Trophoblast cell (in vitro differentiated cells and primary cell): ENCODE measurements at regions not wholly inside any gene's neighbourhood (a gene's known extent, or its start where the extent isn't known, plus 50 kb on each side); places are given as distances from the start of the nearest gene placed in this dataset.

Experiments
- DNase-seq, 2 donors: peaks; one replicate each; pipeline ENCODE4 v3.0.0-alpha.2; 2016
- H2AFZ ChIP-seq: 2 replicates; pipeline ENCODE4 v1.6.1; 2013; ENCODE audit warnings: low read length, moderate library complexity, mild to moderate bottlenecking; ENCODE audit not compliant: insufficient read depth, poor library complexity
- H2AK5ac ChIP-seq: 2 replicates; pipeline ENCODE4 v1.6.1; 2013; ENCODE audit warnings: mild to moderate bottlenecking, low read length
- H2BK120ac ChIP-seq: 2 replicates; pipeline ENCODE4 v1.6.1; 2013; ENCODE audit warnings: low read length, mild to moderate bottlenecking, moderate library complexity; ENCODE audit not compliant: insufficient read depth, poor library complexity
- H2BK12ac ChIP-seq: 2 replicates; pipeline ENCODE4 v1.6.1; 2013; ENCODE audit warnings: mild to moderate bottlenecking, low read length, moderate library complexity
- H2BK5ac ChIP-seq: 2 replicates; pipeline ENCODE4 v1.6.1; 2013; ENCODE audit warnings: low read length, low read depth, moderate library complexity, mild to moderate bottlenecking; ENCODE audit not compliant: poor library complexity
- H3K14ac ChIP-seq: 2 replicates; pipeline ENCODE4 v1.6.1; 2013; ENCODE audit warnings: mild to moderate bottlenecking, low read length
- H3K18ac ChIP-seq: 2 replicates; pipeline ENCODE4 v1.6.1; 2013; ENCODE audit warnings: mild to moderate bottlenecking, low read length
- H3K23ac ChIP-seq: 2 replicates; pipeline ENCODE4 v1.6.1; 2013; ENCODE audit warnings: low read length
- H3K27ac ChIP-seq: 2 replicates; pipeline ENCODE4 v1.5.1; 2013; ENCODE audit warnings: low read depth, mild to moderate bottlenecking, inconsistent platforms, low read length, moderate library complexity
- H3K27me3 ChIP-seq: 2 replicates; pipeline ENCODE4 v1.6.1; 2013; ENCODE audit warnings: inconsistent platforms, mild to moderate bottlenecking, low read length, moderate library complexity; ENCODE audit not compliant: insufficient read depth
- H3K36me3 ChIP-seq, 2 experiments: 1 replicate in 1 of 2; 2 replicates in 1 of 2; pipeline ENCODE4 v1.6.1; 2013; ENCODE audit warnings: low read length in 2 of 2, mild to moderate bottlenecking in 2 of 2, moderate library complexity in 1 of 2; ENCODE audit not compliant: insufficient read depth in 2 of 2, control insufficient read depth in 1 of 2
- H3K4ac ChIP-seq: 2 replicates; pipeline ENCODE4 v1.6.1; 2013; ENCODE audit warnings: low read depth, mild to moderate bottlenecking, low read length, moderate library complexity
- H3K4me1 ChIP-seq, 2 experiments: 1 replicate in 1 of 2; 2 replicates in 1 of 2; pipeline ENCODE4 v1.6.1; 2013; ENCODE audit warnings: low read length in 2 of 2, mild to moderate bottlenecking in 2 of 2, moderate library complexity in 1 of 2; ENCODE audit not compliant: insufficient read depth in 2 of 2, control insufficient read depth in 1 of 2
- H3K4me2 ChIP-seq: 2 replicates; pipeline ENCODE4 v1.6.1; 2013; ENCODE audit warnings: inconsistent platforms, mild to moderate bottlenecking, low read length, moderate library complexity
- H3K4me3 ChIP-seq: 2 replicates; pipeline ENCODE4 v1.5.1; 2013; ENCODE audit warnings: mild to moderate bottlenecking, low read depth, low read length, inconsistent platforms
- H3K79me1 ChIP-seq: one replicate; pipeline ENCODE4 v1.6.1; 2013; ENCODE audit warnings: low read length
- H3K79me2 ChIP-seq: 2 replicates; pipeline ENCODE4 v1.6.1; 2013; ENCODE audit warnings: low read length, mild to moderate bottlenecking; ENCODE audit not compliant: control insufficient read depth, insufficient read depth, poor library complexity
- H3K9ac ChIP-seq: 2 replicates; pipeline ENCODE4 v1.6.1; 2013; ENCODE audit warnings: mild to moderate bottlenecking, low read length
- H3K9me3 ChIP-seq: 2 replicates; pipeline ENCODE4 v1.6.1; 2013; ENCODE audit warnings: low read depth, mild to moderate bottlenecking, control low read depth, inconsistent platforms, low read length; ENCODE audit not compliant: insufficient read depth
- H4K12ac ChIP-seq: 2 replicates; pipeline ENCODE4 v1.6.1; 2013; ENCODE audit warnings: low read depth, mild to moderate bottlenecking, low read length, moderate library complexity
- H4K8ac ChIP-seq: 2 replicates; pipeline ENCODE4 v1.6.1; 2013; ENCODE audit warnings: low read depth, mild to moderate bottlenecking, low read length, moderate library complexity
- H4K91ac ChIP-seq: one replicate; pipeline ENCODE4 v1.6.1; 2013; ENCODE audit warnings: low read depth, mild to moderate bottlenecking, low read length, moderate library complexity
- WGBS: extraction: QIAGEN DNeasy Blood & Tissue Kit; methylation state at CpG from one replicate; pipeline ENCODE4 v1.1.7; 2013; ENCODE audit warnings: missing lambda C conversion rate; ENCODE audit not compliant: insufficient read length, insufficient coverage; ENCODE audit errors: extremely low coverage; 5-methylcytosine and 5-hydroxymethylcytosine counted together

GRCh38 chr2:208945719-208946256 lies 478.1 kb upstream of the MAP2 start:
- WGBS, result no CpG with 5 or more reads among the region's 8 CpGs

GRCh38 chr2:208948073-208948472 lies 475.8 kb upstream of the MAP2 start:
- Histone ChIP-seq H3K4ac (no peak overlapping the region), H2AFZ (no peak overlapping the region), H3K79me2 (no peaks in the 10 kb centered on the region), H3K14ac (no peak overlapping the region), H3K23ac (no peak overlapping the region), H3K4me1 (no peaks in the 10 kb centered on the region), H3K18ac (no peak overlapping the region), H3K27ac (no peak overlapping the region), H2AK5ac (no peak overlapping the region), H4K8ac (no peak overlapping the region), H2BK5ac (no peak overlapping the region), H3K4me2 (no peak overlapping the region), H3K27me3 (no peaks in the 10 kb centered on the region), H4K12ac (no peak overlapping the region), H4K91ac (no peak overlapping the region), H2BK12ac (no peak overlapping the region), H3K36me3 (no peaks in the 10 kb centered on the region), H3K9me3 (no peaks in the 10 kb centered on the region), H3K4me3 (no peak overlapping the region), H3K79me1 (no peaks in the 10 kb centered on the region), H3K9ac (no peak overlapping the region), H2BK120ac (no peak overlapping the region)
- WGBS, result no CpG with 5 or more reads among the region's 1 CpG
- DNase-seq, result no peak

More at GRCh38 chr2:208945719-208946256, 478.1 kb upstream of the MAP2 start:
- H3K23ac ChIP-seq, result no peak overlapping the region
- no peak overlapping the region for H2AFZ ChIP-seq
- H2AK5ac ChIP-seq, result no peak overlapping the region
- H3K9ac ChIP-seq, result no peak overlapping the region
- H3K18ac ChIP-seq, result no peak overlapping the region
- H3K27me3 ChIP-seq, result no peaks in the 10 kb centered on the region
- no peak overlapping the region for H2BK5ac ChIP-seq
- no peaks in the 10 kb centered on the region for H3K79me1 ChIP-seq
- H4K8ac ChIP-seq, result no peak overlapping the region
- H2BK120ac ChIP-seq, result no peak overlapping the region
- no peak overlapping the region for H3K14ac ChIP-seq
- H4K91ac ChIP-seq, result no peak overlapping the region
- H3K9me3 ChIP-seq, result no peaks in the 10 kb centered on the region
- H2BK12ac ChIP-seq, result no peak overlapping the region
- H4K12ac ChIP-seq, result no peak overlapping the region
- DNase-seq, result no peak
- H3K27ac ChIP-seq, result no peak overlapping the region
- H3K79me2 ChIP-seq, result no peaks in the 10 kb centered on the region
- H3K4me3 ChIP-seq, result no peak overlapping the region
- H3K4me2 ChIP-seq, result no peak overlapping the region
- no peaks in the 10 kb centered on the region for H3K4me1 ChIP-seq
- no peak overlapping the region for H3K4ac ChIP-seq
- H3K36me3 ChIP-seq, result no peaks in the 10 kb centered on the region

- DNase-seq, result no peak
- Histone ChIP-seq H3K14ac (no peak overlapping the region), H3K4ac (no peak overlapping the region), H3K27ac (no peak overlapping the region), H2BK5ac (no peak overlapping the region), H3K4me3 (no peak overlapping the region), H4K91ac (no peak overlapping the region), H3K18ac (no peak overlapping the region), H3K9me3 (no peaks in the 10 kb centered on the region), H2AK5ac (no peak overlapping the region), H2AFZ (no peak overlapping the region), H3K79me1 (no peaks in the 10 kb centered on the region), H3K79me2 (no peaks in the 10 kb centered on the region), H2BK120ac (no peak overlapping the region), H2BK12ac (no peak overlapping the region), H3K4me2 (no peak overlapping the region), H3K27me3 (no peaks in the 10 kb centered on the region), H4K8ac (no peak overlapping the region), H3K4me1 (no peaks in the 10 kb centered on the region), H3K36me3 (no peaks in the 10 kb centered on the region), H3K23ac (no peak overlapping the region), H3K9ac (no peak overlapping the region), H4K12ac (no peak overlapping the region)
- no CpG with 5 or more reads among the region's 4 CpGs for WGBS
These were observed 453.8 kb upstream of the MAP2 start for GRCh38 chr2:208970070-208970469.

- Histone ChIP-seq H4K12ac (no peak overlapping the region), H2AFZ (no peak overlapping the region), H3K79me1 (peaks cover 2% of the 10 kb centered on the region), H3K27ac (no peak overlapping the region), H2BK120ac (no peak overlapping the region), H3K23ac (no peak overlapping the region), H4K91ac (no peak overlapping the region), H3K4me3 (no peak overlapping the region), H3K18ac (no peak overlapping the region), H2AK5ac (no peak overlapping the region), H3K4me2 (no peak overlapping the region), H3K36me3 (no peaks in the 10 kb centered on the region), H3K9me3 (no peaks in the 10 kb centered on the region), H4K8ac (no peak overlapping the region), H2BK5ac (no peak overlapping the region), H3K4ac (no peak overlapping the region), H3K79me2 (no peaks in the 10 kb centered on the region), H3K4me1 (no peaks in the 10 kb centered on the region), H3K14ac (no peak overlapping the region), H2BK12ac (no peak overlapping the region), H3K9ac (no peak overlapping the region), H3K27me3 (no peaks in the 10 kb centered on the region)
- WGBS, result no CpG with 5 or more reads among the region's 2 CpGs
- no peak for DNase-seq
These were observed 446.3 kb upstream of the MAP2 start for GRCh38 chr2:208977582-208977981.
